ENCODE measurements at regions not wholly inside any gene's neighbourhood (a gene's known extent, or its start where the extent isn't known, plus 50 kb on each side); places are given as distances from the start of the nearest gene placed in this dataset.

DNA sequence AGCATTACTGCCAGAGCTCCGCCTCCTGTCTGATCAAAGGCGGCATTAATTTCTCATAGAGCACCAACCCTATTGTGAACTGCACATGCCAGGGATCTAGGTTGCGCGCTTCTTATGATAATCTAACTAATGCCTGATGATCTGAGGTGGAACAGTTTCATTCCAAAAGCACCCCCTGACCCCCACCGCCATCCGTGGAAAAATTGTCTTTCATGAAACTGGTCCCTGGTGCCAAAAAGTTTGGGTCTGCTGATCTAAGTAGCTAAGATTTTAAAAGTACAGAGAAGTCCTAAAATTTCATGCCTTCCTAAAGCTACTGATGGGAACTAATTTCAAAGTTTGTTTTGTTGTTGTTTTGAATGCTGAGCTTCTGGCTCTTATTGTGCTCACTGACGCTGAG is 281.6 kb downstream of the PRL start:
- H3K36me3 ChIP-seq (ENCODE audit: control insufficient read depth, insufficient read depth, low read length), result no peaks in the 10 kb centered on the region
- no peak for DNase-seq (ENCODE audit: low read depth)
- POLR2A ChIA-PET, result no interaction called here
- TF ChIP-seq, protein P1, sequence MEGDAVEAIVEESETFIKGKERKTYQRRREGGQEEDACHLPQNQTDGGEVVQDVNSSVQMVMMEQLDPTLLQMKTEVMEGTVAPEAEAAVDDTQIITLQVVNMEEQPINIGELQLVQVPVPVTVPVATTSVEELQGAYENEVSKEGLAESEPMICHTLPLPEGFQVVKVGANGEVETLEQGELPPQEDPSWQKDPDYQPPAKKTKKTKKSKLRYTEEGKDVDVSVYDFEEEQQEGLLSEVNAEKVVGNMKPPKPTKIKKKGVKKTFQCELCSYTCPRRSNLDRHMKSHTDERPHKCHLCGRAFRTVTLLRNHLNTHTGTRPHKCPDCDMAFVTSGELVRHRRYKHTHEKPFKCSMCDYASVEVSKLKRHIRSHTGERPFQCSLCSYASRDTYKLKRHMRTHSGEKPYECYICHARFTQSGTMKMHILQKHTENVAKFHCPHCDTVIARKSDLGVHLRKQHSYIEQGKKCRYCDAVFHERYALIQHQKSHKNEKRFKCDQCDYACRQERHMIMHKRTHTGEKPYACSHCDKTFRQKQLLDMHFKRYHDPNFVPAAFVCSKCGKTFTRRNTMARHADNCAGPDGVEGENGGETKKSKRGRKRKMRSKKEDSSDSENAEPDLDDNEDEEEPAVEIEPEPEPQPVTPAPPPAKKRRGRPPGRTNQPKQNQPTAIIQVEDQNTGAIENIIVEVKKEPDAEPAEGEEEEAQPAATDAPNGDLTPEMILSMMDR (IDR thresholded peaks at IDR 0.05; ENCODE audit: insufficient read depth, low read depth, low read length), result no peak
- H3K27me3 ChIP-seq (ENCODE audit: control insufficient read depth, insufficient read depth, low read length), result no peaks in the 10 kb centered on the region
- no peak overlapping the region for H3K4me3 ChIP-seq (ENCODE audit: low read depth, low read length)
- CTCF ChIA-PET, result no interaction called here

DNA sequence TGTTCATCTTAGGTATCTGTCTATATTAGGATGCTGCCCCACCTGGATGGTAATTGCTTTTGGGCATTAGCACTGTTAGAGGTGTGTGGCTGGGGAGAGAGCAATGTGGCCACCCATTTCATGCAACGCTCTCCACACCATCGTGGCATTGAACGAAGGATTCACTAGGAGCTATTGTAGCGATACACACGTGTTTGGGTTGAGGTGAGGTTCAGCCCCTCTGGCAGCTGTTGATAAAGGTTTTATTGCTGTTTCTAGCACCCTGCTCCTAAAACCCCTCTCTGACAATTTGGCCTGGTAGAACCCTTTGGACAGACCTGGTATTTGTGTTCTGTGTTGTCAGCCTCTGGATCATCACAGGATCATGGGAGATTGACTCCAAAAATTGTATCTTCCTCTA is 280.9 kb downstream of the PRL start:
- DNase-seq (ENCODE audit: low read depth), result no peak
- Histone ChIP-seq H3K27me3 (ENCODE audit: control insufficient read depth, insufficient read depth, low read length) (no peaks in the 10 kb centered on the region), H3K4me3 (ENCODE audit: low read depth, low read length) (no peak overlapping the region), H3K36me3 (ENCODE audit: control insufficient read depth, insufficient read depth, low read length) (no peaks in the 10 kb centered on the region)
- TF ChIP-seq, protein P1 (IDR thresholded peaks at IDR 0.05; ENCODE audit: insufficient read depth, low read depth, low read length), result no peak
- CTCF ChIA-PET, result interaction anchor here (0.6 kb wide), 1 partner anchor 643 kb away, joined by 3 read pairs; no protein-coding TSS in a partner anchor
- POLR2A ChIA-PET, result no interaction called here

DNA sequence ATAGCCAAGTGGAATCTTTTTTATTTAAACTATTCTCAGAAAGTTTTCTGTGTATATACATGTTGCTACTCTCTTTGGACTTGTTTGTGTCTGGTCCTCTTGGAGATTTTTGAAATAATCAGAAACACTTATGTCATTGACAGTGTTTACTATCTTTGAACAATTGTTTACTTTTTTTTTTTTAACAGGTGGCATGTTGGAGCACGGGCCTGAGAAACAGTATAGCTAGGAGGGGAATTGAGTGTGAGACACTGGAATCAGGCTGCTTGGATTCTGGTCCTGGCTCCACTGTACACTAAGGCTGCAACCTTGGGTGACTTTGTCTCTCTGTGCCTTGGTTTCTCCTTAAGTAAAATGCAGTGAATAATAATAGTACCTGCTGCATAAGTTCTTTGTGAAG is 279.6 kb downstream of the PRL start:
- H3K36me3 ChIP-seq (ENCODE audit: control insufficient read depth, insufficient read depth, low read length), result no peaks in the 10 kb centered on the region
- no peak for DNase-seq (ENCODE audit: low read depth)
- H3K4me3 ChIP-seq (ENCODE audit: low read depth, low read length), result no peak overlapping the region
- no peaks in the 10 kb centered on the region for H3K27me3 ChIP-seq (ENCODE audit: control insufficient read depth, insufficient read depth, low read length)
- POLR2A ChIA-PET, result no interaction called here
- CTCF ChIA-PET, result interaction anchor here (0.5 to 1.5 kb wide), 3 partner anchors 7 to 421 kb away, joined by 3 read pairs; no protein-coding TSS in a partner anchor
- TF ChIP-seq, protein P1 (IDR thresholded peaks at IDR 0.05; ENCODE audit: insufficient read depth, low read depth, low read length), result no peak

DNA sequence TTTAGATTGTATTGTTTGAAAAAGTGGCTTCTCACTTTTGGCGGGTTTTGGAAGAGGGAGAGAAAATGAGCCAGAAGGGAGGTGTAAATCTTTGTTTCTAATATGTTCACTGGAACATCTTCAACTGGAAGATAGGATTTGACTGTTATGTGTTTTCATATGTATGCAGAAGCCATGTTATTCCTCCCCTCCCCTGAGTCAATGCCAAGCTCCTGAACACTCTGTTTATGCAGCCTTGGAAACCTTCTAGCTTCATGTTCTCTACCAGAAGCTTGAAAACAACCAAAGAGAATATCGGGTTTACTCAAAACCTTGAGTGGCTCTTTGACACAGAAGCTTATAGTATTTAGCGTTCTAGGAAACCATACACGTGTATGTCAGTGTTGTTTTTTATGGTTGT is 279.1 kb downstream of the PRL start:
- Histone ChIP-seq H3K4me3 (ENCODE audit: low read depth, low read length) (no peak overlapping the region), H3K27me3 (ENCODE audit: control insufficient read depth, insufficient read depth, low read length) (no peaks in the 10 kb centered on the region), H3K36me3 (ENCODE audit: control insufficient read depth, insufficient read depth, low read length) (no peaks in the 10 kb centered on the region)
- POLR2A ChIA-PET, result no interaction called here
- CTCF ChIA-PET, result interaction anchor here (0.6 to 1.5 kb wide), 2 partner anchors 8 to 459 kb away, joined by 3 read pairs; no protein-coding TSS in a partner anchor
- TF ChIP-seq, protein P1 (IDR thresholded peaks at IDR 0.05; ENCODE audit: insufficient read depth, low read depth, low read length), result no peak
- no peak for DNase-seq (ENCODE audit: low read depth)

DNA sequence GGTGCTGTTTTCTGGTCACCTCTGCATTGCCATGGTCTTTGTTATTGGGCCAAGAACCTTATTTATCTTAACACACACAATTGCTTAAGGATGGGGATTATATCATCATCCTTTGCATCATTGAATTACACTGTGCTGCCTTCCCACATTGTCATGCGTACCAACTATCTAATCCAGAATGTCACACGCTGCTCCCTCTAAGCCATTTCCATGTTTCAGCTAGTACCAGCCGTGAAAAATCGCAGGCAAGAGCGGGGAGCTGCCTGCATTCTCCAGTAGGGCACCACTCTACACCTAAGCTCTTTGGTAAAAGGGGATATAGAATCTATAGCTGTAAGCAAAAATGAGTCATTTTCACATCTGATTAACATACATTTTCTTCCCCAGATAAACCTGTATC is 277.0 kb downstream of the PRL start:
- Histone ChIP-seq H3K27me3 (ENCODE audit: control insufficient read depth, insufficient read depth, low read length) (no peaks in the 10 kb centered on the region), H3K36me3 (ENCODE audit: control insufficient read depth, insufficient read depth, low read length) (no peaks in the 10 kb centered on the region), H3K4me3 (ENCODE audit: low read depth, low read length) (no peak overlapping the region)
- CTCF ChIA-PET, result no interaction called here
- POLR2A ChIA-PET, result interaction anchor here (0.6 kb wide), 1 partner anchor 1351 kb away, joined by 4 read pairs; no protein-coding TSS in a partner anchor
- TF ChIP-seq, protein P1 (IDR thresholded peaks at IDR 0.05; ENCODE audit: insufficient read depth, low read depth, low read length), result no peak
- DNase-seq (ENCODE audit: low read depth), result no peak
